HG02798 (cell line): ENCODE measurements at regions not wholly inside any gene's neighbourhood (a gene's known extent, or its start where the extent isn't known, plus 50 kb on each side); places are given as distances from the start of the nearest gene placed in this dataset.

ENCODE experiments used
- ATAC-seq: cut with Tn5 transposase; IDR thresholded peaks from one replicate; pipeline ENCODE4 v1.9.1; 2021; ENCODE audit warnings: mild to moderate bottlenecking; ENCODE audit not compliant: unreplicated experiment, poor library complexity

- ATAC-seq: no peak
These were observed 271.5 kb upstream of the TAC1 start for GRCh38 chr7:97460433-97460832.

- no peak for ATAC-seq
These were observed 270.3 kb upstream of the TAC1 start for GRCh38 chr7:97461596-97461995.

- ATAC-seq: no peak
These were observed 265.8 kb upstream of the TAC1 start for GRCh38 chr7:97466071-97466470.

- no peak for ATAC-seq
These were observed 264.7 kb upstream of the TAC1 start for GRCh38 chr7:97466999-97467740.

GRCh38 chr7:97468493-97468892, 263.4 kb upstream of the TAC1 start:
- ATAC-seq: no peak

- no peak for ATAC-seq
These were observed 261.2 kb upstream of the TAC1 start for GRCh38 chr7:97470726-97471125.

- ATAC-seq: no peak
These were observed 260.4 kb upstream of the TAC1 start for GRCh38 chr7:97471491-97471890.

- no peak for ATAC-seq
These were observed 252.1 kb upstream of the TAC1 start for GRCh38 chr7:97479740-97480290.

- no peak for ATAC-seq
These were observed 251.0 kb upstream of the TAC1 start for GRCh38 chr7:97480772-97481390.

GRCh38 chr7:97495487-97495886, 236.4 kb upstream of the TAC1 start:
- no peak for ATAC-seq

GRCh38 chr7:97499204-97499603, 232.7 kb upstream of the TAC1 start:
- peak; percentile 71 for ATAC-seq

- no peak for ATAC-seq
These were observed 228.4 kb upstream of the TAC1 start for GRCh38 chr7:97503367-97504094.

GRCh38 chr7:97506728-97507127, 225.2 kb upstream of the TAC1 start:
- ATAC-seq: no peak

- ATAC-seq: peak; percentile 36
These were observed 219.3 kb upstream of the TAC1 start for GRCh38 chr7:97512441-97513207.

GRCh38 chr7:97513326-97513725, 218.6 kb upstream of the TAC1 start:
- peak; percentile 77 for ATAC-seq

- no peak for ATAC-seq
These were observed 190.7 kb upstream of the TAC1 start for GRCh38 chr7:97541188-97541587.

GRCh38 chr7:97555857-97556421, 175.9 kb upstream of the TAC1 start:
- no peak for ATAC-seq

GRCh38 chr7:97565665-97566064, 166.2 kb upstream of the TAC1 start:
- no peak for ATAC-seq

GRCh38 chr7:97573065-97573464, 158.8 kb upstream of the TAC1 start:
- ATAC-seq: no peak

GRCh38 chr7:97576043-97576442, 155.8 kb upstream of the TAC1 start:
- ATAC-seq: no peak
